GM21528 (cell line): ENCODE measurements at regions not wholly inside any gene's neighbourhood (a gene's known extent, or its start where the extent isn't known, plus 50 kb on each side); places are given as distances from the start of the nearest gene placed in this dataset.

Experiments used
- ATAC-seq: cut with Tn5 transposase; IDR thresholded peaks from one replicate; pipeline ENCODE4 v1.9.1; 2021; ENCODE audit warnings: mild to moderate bottlenecking, moderate library complexity; ENCODE audit not compliant: unreplicated experiment, low FRiP score

GRCh38 chr6:131382631-131383030, 190.4 kb upstream of the ARG1 start:
- no peak for ATAC-seq

- no peak for ATAC-seq
These were observed 189.3 kb upstream of the ARG1 start for GRCh38 chr6:131383421-131384411.

- no peak for ATAC-seq
These were observed 185.2 kb upstream of the ARG1 start for GRCh38 chr6:131387562-131388447.

GRCh38 chr6:131390322-131390721, 182.7 kb upstream of the ARG1 start:
- ATAC-seq: no peak

GRCh38 chr6:131391116-131391515, 181.9 kb upstream of the ARG1 start:
- no peak for ATAC-seq

- no peak for ATAC-seq
These were observed 179.6 kb upstream of the ARG1 start for GRCh38 chr6:131393433-131393832.

- ATAC-seq: no peak
These were observed 178.1 kb upstream of the ARG1 start for GRCh38 chr6:131394768-131395432.

- no peak for ATAC-seq
These were observed 174.8 kb upstream of the ARG1 start for GRCh38 chr6:131398176-131398575.

- no peak for ATAC-seq
These were observed 173.6 kb upstream of the ARG1 start for GRCh38 chr6:131399433-131399832.

- no peak for ATAC-seq
These were observed 172.8 kb upstream of the ARG1 start for GRCh38 chr6:131400054-131400778.

- ATAC-seq: no peak
These were observed 172.1 kb upstream of the ARG1 start for GRCh38 chr6:131400779-131401496.

- no peak for ATAC-seq
These were observed 164.2 kb upstream of the ARG1 start for GRCh38 chr6:131408811-131409210.

- no peak for ATAC-seq
These were observed 162.2 kb upstream of the ARG1 start for GRCh38 chr6:131410785-131411184.

GRCh38 chr6:131412960-131413830, 159.8 kb upstream of the ARG1 start:
- no peak for ATAC-seq

GRCh38 chr6:131413831-131414191, 159.2 kb upstream of the ARG1 start:
- ATAC-seq: no peak

GRCh38 chr6:131414956-131415355, 158.1 kb upstream of the ARG1 start:
- no peak for ATAC-seq

- no peak for ATAC-seq
These were observed 154.6 kb upstream of the ARG1 start for GRCh38 chr6:131418441-131418840.

- ATAC-seq: no peak
These were observed 153.3 kb upstream of the ARG1 start for GRCh38 chr6:131419702-131420101.

- ATAC-seq: no peak
These were observed 149.0 kb upstream of the ARG1 start for GRCh38 chr6:131424016-131424415.
